ENCODE measurements at regions not wholly inside any gene's neighbourhood (a gene's known extent, or its start where the extent isn't known, plus 50 kb on each side); places are given as distances from the start of the nearest gene placed in this dataset.

GRCh38 chr3:76908156-76908555 is 131.7 kb upstream of the ROBO2 start:
- FAIRE-seq (no peak), DNase-seq (ENCODE audit: extremely low spot score, insufficient read length, low read depth) (no peak)

GRCh38 chr3:76912841-76913383 is 127.0 kb upstream of the ROBO2 start:
- no peak for FAIRE-seq
- DNase-seq (ENCODE audit: extremely low spot score, insufficient read length, low read depth): no peak

- no peak for DNase-seq (ENCODE audit: extremely low spot score, insufficient read length, low read depth)
- no peak for FAIRE-seq
These were observed 122.5 kb upstream of the ROBO2 start for GRCh38 chr3:76917436-76917835.

GRCh38 chr3:76920511-76920910 is 119.4 kb upstream of the ROBO2 start:
- FAIRE-seq: no peak
- no peak for DNase-seq (ENCODE audit: extremely low spot score, insufficient read length, low read depth)

GRCh38 chr3:76923485-76923884 is 116.4 kb upstream of the ROBO2 start:
- no peak for FAIRE-seq
- no peak for DNase-seq (ENCODE audit: extremely low spot score, insufficient read length, low read depth)

GRCh38 chr3:76930712-76931111 is 109.2 kb upstream of the ROBO2 start:
- DNase-seq (ENCODE audit: extremely low spot score, insufficient read length, low read depth): no peak
- FAIRE-seq: no peak

GRCh38 chr3:76933245-76933644 is 106.7 kb upstream of the ROBO2 start:
- FAIRE-seq (no peak), DNase-seq (ENCODE audit: extremely low spot score, insufficient read length, low read depth) (no peak)

- no peak for DNase-seq (ENCODE audit: extremely low spot score, insufficient read length, low read depth)
- FAIRE-seq: no peak
These were observed 100.9 kb upstream of the ROBO2 start for GRCh38 chr3:76938962-76939361.

GRCh38 chr3:76940181-76940770 is 99.6 kb upstream of the ROBO2 start:
- no peak for FAIRE-seq
- DNase-seq (ENCODE audit: extremely low spot score, insufficient read length, low read depth): no peak

- no peak for FAIRE-seq
- DNase-seq (ENCODE audit: extremely low spot score, insufficient read length, low read depth): no peak
These were observed 98.5 kb upstream of the ROBO2 start for GRCh38 chr3:76941376-76941775.

- FAIRE-seq: no peak
- DNase-seq (ENCODE audit: extremely low spot score, insufficient read length, low read depth): no peak
These were observed 97.8 kb upstream of the ROBO2 start for GRCh38 chr3:76942101-76942500.

- DNase-seq (ENCODE audit: extremely low spot score, insufficient read length, low read depth) (no peak), FAIRE-seq (no peak)
These were observed 96.8 kb upstream of the ROBO2 start for GRCh38 chr3:76943058-76943457.

GRCh38 chr3:76943671-76944070 is 96.2 kb upstream of the ROBO2 start:
- no peak for FAIRE-seq
- no peak for DNase-seq (ENCODE audit: extremely low spot score, insufficient read length, low read depth)

GRCh38 chr3:76949033-76949432 is 90.9 kb upstream of the ROBO2 start:
- FAIRE-seq (no peak), DNase-seq (ENCODE audit: extremely low spot score, insufficient read length, low read depth) (no peak)

GRCh38 chr3:76949462-76949861 is 90.4 kb upstream of the ROBO2 start:
- no peak for DNase-seq (ENCODE audit: extremely low spot score, insufficient read length, low read depth)
- no peak for FAIRE-seq

GRCh38 chr3:76950590-76950989 is 89.3 kb upstream of the ROBO2 start:
- DNase-seq (ENCODE audit: extremely low spot score, insufficient read length, low read depth) (no peak), FAIRE-seq (no peak)

GRCh38 chr3:76954412-76954811 is 85.5 kb upstream of the ROBO2 start:
- DNase-seq (ENCODE audit: extremely low spot score, insufficient read length, low read depth) (no peak), FAIRE-seq (no peak)

- FAIRE-seq (no peak), DNase-seq (ENCODE audit: extremely low spot score, insufficient read length, low read depth) (no peak)
These were observed 81.6 kb upstream of the ROBO2 start for GRCh38 chr3:76958274-76958673.

- no peak for FAIRE-seq
These were observed 81.0 kb upstream of the ROBO2 start for GRCh38 chr3:76958861-76959260.

GRCh38 chr3:76961284-76961683 is 78.6 kb upstream of the ROBO2 start:
- DNase-seq (ENCODE audit: extremely low spot score, insufficient read length, low read depth) (no peak), FAIRE-seq (no peak)

More at GRCh38 chr3:76958861-76959260, 81.0 kb upstream of the ROBO2 start:
- no peak for DNase-seq (ENCODE audit: extremely low spot score, insufficient read length, low read depth)

GRCh38 chr3:76965122-76965725 is 74.7 kb upstream of the ROBO2 start:
- DNase-seq (ENCODE audit: extremely low spot score, insufficient read length, low read depth): no peak
- FAIRE-seq: no peak

- no peak for DNase-seq (ENCODE audit: extremely low spot score, insufficient read length, low read depth)
- FAIRE-seq: no peak
These were observed 70.4 kb upstream of the ROBO2 start for GRCh38 chr3:76969471-76969870.
